Neural progenitor cell (in vitro differentiated cells): ENCODE measurements at regions not wholly inside any gene's neighbourhood (a gene's known extent, or its start where the extent isn't known, plus 50 kb on each side); places are given as distances from the start of the nearest gene placed in this dataset.

ENCODE experiments used
- DNase-seq: peaks from one replicate; pipeline ENCODE4 v3.0.0-alpha.2; 2016; ENCODE audit warnings: low spot score
- H2AFZ ChIP-seq: fragments of 200-600 bp; sonication (generic); replicated peaks from 2 replicates; pipeline ENCODE4 v1.6.1; 2016; ENCODE audit warnings: antibody characterized with exemption
- H3F3A ChIP-seq: fragments of 200-600 bp; sonication (generic); 2 replicates; pipeline ENCODE4 v1.6.1; 2016; ENCODE audit warnings: antibody characterized with exemption, low read depth
- H3K27ac ChIP-seq: fragments of 200-600 bp; sonication (generic); 2 replicates; pipeline ENCODE4 v1.5.1; 2016; ENCODE audit warnings: mild to moderate bottlenecking
- H3K27me3 ChIP-seq: fragments of 200-600 bp; sonication (generic); 2 replicates; pipeline ENCODE4 v1.6.1; 2016; ENCODE audit warnings: mild to moderate bottlenecking, moderate library complexity
- H3K36me3 ChIP-seq: fragments of 200-600 bp; sonication (generic); 2 replicates; pipeline ENCODE4 v1.5.1; 2016
- H3K4me1 ChIP-seq: fragments of 200-600 bp; sonication (generic); 2 replicates; pipeline ENCODE4 v1.6.1; 2016; ENCODE audit warnings: mixed run types
- H3K4me2 ChIP-seq: fragments of 200-600 bp; sonication (generic); 2 replicates; pipeline ENCODE4 v1.6.1; 2016
- H3K4me3 ChIP-seq: fragments of 200-600 bp; sonication (generic); 2 replicates; pipeline ENCODE4 v1.5.1; 2016
- H3K79me2 ChIP-seq: fragments of 200-600 bp; sonication (generic); 2 replicates; pipeline ENCODE4 v1.6.1; 2016; ENCODE audit warnings: low read depth
- H3K9ac ChIP-seq: fragments of 200-600 bp; sonication (generic); 2 replicates; pipeline ENCODE4 v1.6.1; 2016
- H3K9me3 ChIP-seq: fragments of 200-600 bp; sonication (generic); 2 replicates; pipeline ENCODE4 v1.5.1; 2016; ENCODE audit warnings: low read depth
- H4K20me1 ChIP-seq: fragments of 200-600 bp; sonication (generic); 2 replicates; pipeline ENCODE4 v1.6.1; 2016; ENCODE audit warnings: low read depth
- H3K27ac Mint-ChIP-seq: 3 replicates; pipeline ENCODE4 v1.8.0; 2021; ENCODE audit warnings: mixed read lengths
- H3K27me3 Mint-ChIP-seq: 2 replicates; pipeline ENCODE4 v1.8.0; 2022; ENCODE audit warnings: low read depth, mild to moderate bottlenecking, inconsistent platforms, moderate library complexity, mixed read lengths; ENCODE audit not compliant: insufficient read depth
- H3K36me3 Mint-ChIP-seq: 3 replicates; pipeline ENCODE4 v1.8.0; 2021; ENCODE audit warnings: mixed read lengths
- H3K4me1 Mint-ChIP-seq: 3 replicates; pipeline ENCODE4 v1.8.0; 2021; ENCODE audit warnings: mixed read lengths
- H3K4me3 Mint-ChIP-seq: 3 replicates; pipeline ENCODE4 v1.8.0; 2021; ENCODE audit warnings: mild to moderate bottlenecking, moderate library complexity, mixed read lengths
- H3K9me3 Mint-ChIP-seq: 3 replicates; pipeline ENCODE4 v1.8.0; 2020; ENCODE audit warnings: mixed read lengths
- CTCF ChIP-seq: fragments of 200-600 bp; sonication (generic); IDR thresholded peaks from 2 replicates; pipeline ENCODE4 v1.5.1; 2017; ENCODE audit warnings: antibody characterized with exemption, mild to moderate bottlenecking
- EZH2 ChIP-seq: fragments of 200-600 bp; sonication (generic); IDR thresholded peaks from 2 replicates; pipeline ENCODE4 v1.6.1; 2017; ENCODE audit warnings: antibody characterized with exemption, mild to moderate bottlenecking, moderate library complexity
- EZH2phosphoT487 ChIP-seq: fragments of 200-600 bp; sonication (generic); IDR thresholded peaks from 2 replicates; pipeline ENCODE4 v1.6.1; 2017; ENCODE audit warnings: antibody characterized with exemption

- Histone ChIP-seq H3K27me3 (no peaks in the 10 kb centered on the region), H3F3A (no peaks in the 10 kb centered on the region), H3K27ac (no peak overlapping the region), H4K20me1 (no peaks in the 10 kb centered on the region), H3K9me3 (no peaks in the 10 kb centered on the region), H3K36me3 (no peaks in the 10 kb centered on the region), H3K79me2 (no peaks in the 10 kb centered on the region), H3K4me2 (no peak overlapping the region), H3K4me3 (no peak overlapping the region), H3K4me1 (no peaks in the 10 kb centered on the region), H2AFZ (no peak overlapping the region), H3K9ac (no peak overlapping the region)
- no peak for DNase-seq
- no peaks in the 10 kb centered on the region for H3K36me3 Mint-ChIP-seq
- H3K4me1 Mint-ChIP-seq, result no peaks in the 10 kb centered on the region
- no peaks in the 10 kb centered on the region for H3K9me3 Mint-ChIP-seq
- TF ChIP-seq EZH2phosphoT487, result no peak
- no peak for TF ChIP-seq EZH2
- no peak for TF ChIP-seq CTCF
- H3K27ac Mint-ChIP-seq, result no peak overlapping the region
- no peak overlapping the region for H3K4me3 Mint-ChIP-seq
- H3K27me3 Mint-ChIP-seq, result peaks cover 2% of the 10 kb centered on the region
Measured at GRCh38 chr5:163712011-163712410, 206.6 kb downstream of the MAT2B start.

- H3K27me3 ChIP-seq, result no peaks in the 10 kb centered on the region
- H4K20me1 ChIP-seq, result no peaks in the 10 kb centered on the region
- no peaks in the 10 kb centered on the region for H3K79me2 ChIP-seq
- H3K4me1 Mint-ChIP-seq, result no peaks in the 10 kb centered on the region
- H3K4me3 Mint-ChIP-seq, result no peak overlapping the region
- H3K9me3 ChIP-seq, result no peaks in the 10 kb centered on the region
- no peaks in the 10 kb centered on the region for H3F3A ChIP-seq
- no peaks in the 10 kb centered on the region for H3K36me3 Mint-ChIP-seq
- no peak overlapping the region for H3K4me3 ChIP-seq
- no peak overlapping the region for H3K27ac Mint-ChIP-seq
- H3K9ac ChIP-seq, result no peak overlapping the region
- no peak overlapping the region for H3K27ac ChIP-seq
- no peaks in the 10 kb centered on the region for H3K4me1 ChIP-seq
- no peak overlapping the region for H3K4me2 ChIP-seq
- no peak for DNase-seq
- TF ChIP-seq CTCF (no peak), EZH2phosphoT487 (no peak), EZH2 (no peak)
- H3K9me3 Mint-ChIP-seq, result no peaks in the 10 kb centered on the region
- H2AFZ ChIP-seq, result no peak overlapping the region
- H3K36me3 ChIP-seq, result no peaks in the 10 kb centered on the region
- H3K27me3 Mint-ChIP-seq, result peaks cover 2% of the 10 kb centered on the region
Measured at GRCh38 chr5:163718272-163718671, 212.9 kb downstream of the MAT2B start.

- no peaks in the 10 kb centered on the region for H3K9me3 Mint-ChIP-seq
- H3K27ac Mint-ChIP-seq, result no peak overlapping the region
- H3K36me3 ChIP-seq, result no peaks in the 10 kb centered on the region
- TF ChIP-seq EZH2phosphoT487 (no peak), EZH2 (no peak), CTCF (no peak)
- no peak overlapping the region for H2AFZ ChIP-seq
- no peaks in the 10 kb centered on the region for H3K9me3 ChIP-seq
- no peaks in the 10 kb centered on the region for H3K79me2 ChIP-seq
- H4K20me1 ChIP-seq, result no peaks in the 10 kb centered on the region
- H3K9ac ChIP-seq, result no peak overlapping the region
- no peak overlapping the region for H3K4me3 Mint-ChIP-seq
- no peaks in the 10 kb centered on the region for H3K27me3 Mint-ChIP-seq
- no peaks in the 10 kb centered on the region for H3F3A ChIP-seq
- no peaks in the 10 kb centered on the region for H3K27me3 ChIP-seq
- H3K4me1 ChIP-seq, result no peaks in the 10 kb centered on the region
- no peak overlapping the region for H3K4me2 ChIP-seq
- H3K27ac ChIP-seq, result no peak overlapping the region
- no peaks in the 10 kb centered on the region for H3K36me3 Mint-ChIP-seq
- H3K4me3 ChIP-seq, result no peak overlapping the region
- DNase-seq, result no peak
- no peaks in the 10 kb centered on the region for H3K4me1 Mint-ChIP-seq
Measured at GRCh38 chr5:163724305-163724704, 218.9 kb downstream of the MAT2B start.

DNA sequence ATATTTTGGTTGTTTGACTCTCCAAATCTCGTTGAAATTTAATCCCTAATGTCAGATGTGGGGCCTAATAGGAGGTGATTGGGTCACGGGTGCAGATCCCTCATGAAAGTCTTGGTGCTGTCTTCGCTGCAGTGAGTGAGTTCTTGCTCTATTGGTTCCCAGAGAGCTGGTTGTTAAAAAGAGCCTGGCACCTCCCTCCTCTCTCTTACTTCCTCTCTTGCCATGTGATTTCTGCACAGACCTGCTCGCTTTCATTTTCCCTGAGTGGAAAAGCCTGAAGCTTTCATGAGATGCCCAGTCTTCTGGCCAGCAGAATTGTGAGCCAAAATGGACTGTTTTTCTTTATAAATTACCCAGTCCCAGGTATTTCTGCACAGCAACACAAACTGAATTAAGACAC lies 221.6 kb downstream of the MAT2B start:
- Histone ChIP-seq H2AFZ (no peak overlapping the region), H3K4me3 (no peak overlapping the region), H3K79me2 (no peaks in the 10 kb centered on the region), H4K20me1 (no peaks in the 10 kb centered on the region), H3K4me1 (no peaks in the 10 kb centered on the region), H3K9me3 (no peaks in the 10 kb centered on the region), H3K4me2 (no peak overlapping the region), H3K27me3 (no peaks in the 10 kb centered on the region), H3K36me3 (no peaks in the 10 kb centered on the region), H3K27ac (no peak overlapping the region), H3K9ac (no peak overlapping the region), H3F3A (no peaks in the 10 kb centered on the region)
- H3K36me3 Mint-ChIP-seq, result no peaks in the 10 kb centered on the region
- H3K27ac Mint-ChIP-seq, result no peak overlapping the region
- no peak for DNase-seq
- H3K9me3 Mint-ChIP-seq, result no peaks in the 10 kb centered on the region
- H3K27me3 Mint-ChIP-seq, result no peaks in the 10 kb centered on the region
- no peak overlapping the region for H3K4me3 Mint-ChIP-seq
- TF ChIP-seq EZH2phosphoT487, result no peak
- TF ChIP-seq EZH2, result no peak
- no peak for TF ChIP-seq CTCF
- no peaks in the 10 kb centered on the region for H3K4me1 Mint-ChIP-seq
